Fibroblast of the aortic adventitia (primary cell): ENCODE measurements at regions not wholly inside any gene's neighbourhood (a gene's known extent, or its start where the extent isn't known, plus 50 kb on each side); places are given as distances from the start of the nearest gene placed in this dataset.

Experiments
- DNase-seq: peaks from one replicate; pipeline ENCODE4 v3.0.0-alpha.2; 2010; ENCODE audit warnings: low read depth
- H3K4me3 ChIP-seq: 2 replicates; pipeline ENCODE4 v1.5.1; 2011; ENCODE audit warnings: low read depth, mild to moderate bottlenecking, control low read depth, low read length, moderate library complexity
- CTCF ChIP-seq: IDR thresholded peaks from 2 replicates; pipeline ENCODE4 v1.5.1; 2011; ENCODE audit warnings: mild to moderate bottlenecking, low read length, control low read depth, inconsistent platforms; ENCODE audit not compliant: insufficient read depth

GRCh38 chr12:83808591-83808990, 1104.0 kb downstream of the SLC6A15 start:
- no peak for DNase-seq
- no peak overlapping the region for H3K4me3 ChIP-seq
- TF ChIP-seq CTCF = no peak

GRCh38 chr12:83807871-83808270, 1104.7 kb downstream of the SLC6A15 start:
- no peak for DNase-seq
- TF ChIP-seq CTCF = no peak
- no peak overlapping the region for H3K4me3 ChIP-seq

GRCh38 chr12:83805873-83806272, 1106.7 kb downstream of the SLC6A15 start:
- DNase-seq = no peak
- no peak for TF ChIP-seq CTCF
- H3K4me3 ChIP-seq = no peak overlapping the region

- no peak overlapping the region for H3K4me3 ChIP-seq
- DNase-seq = no peak
- TF ChIP-seq CTCF = no peak
These were observed 1107.3 kb downstream of the SLC6A15 start for GRCh38 chr12:83805156-83805772.

- H3K4me3 ChIP-seq = no peak overlapping the region
- no peak for TF ChIP-seq CTCF
- no peak for DNase-seq
These were observed 1110.6 kb downstream of the SLC6A15 start for GRCh38 chr12:83801972-83802371.

GRCh38 chr12:83800022-83800421, 1112.6 kb downstream of the SLC6A15 start:
- no peak overlapping the region for H3K4me3 ChIP-seq
- no peak for DNase-seq
- TF ChIP-seq CTCF = no peak

- no peak for TF ChIP-seq CTCF
- no peak overlapping the region for H3K4me3 ChIP-seq
- no peak for DNase-seq
These were observed 1109.8 kb downstream of the TMTC2 start for GRCh38 chr12:83796531-83796930.
